ENCODE measurements at regions not wholly inside any gene's neighbourhood (a gene's known extent, or its start where the extent isn't known, plus 50 kb on each side); places are given as distances from the start of the nearest gene placed in this dataset.

DNA sequence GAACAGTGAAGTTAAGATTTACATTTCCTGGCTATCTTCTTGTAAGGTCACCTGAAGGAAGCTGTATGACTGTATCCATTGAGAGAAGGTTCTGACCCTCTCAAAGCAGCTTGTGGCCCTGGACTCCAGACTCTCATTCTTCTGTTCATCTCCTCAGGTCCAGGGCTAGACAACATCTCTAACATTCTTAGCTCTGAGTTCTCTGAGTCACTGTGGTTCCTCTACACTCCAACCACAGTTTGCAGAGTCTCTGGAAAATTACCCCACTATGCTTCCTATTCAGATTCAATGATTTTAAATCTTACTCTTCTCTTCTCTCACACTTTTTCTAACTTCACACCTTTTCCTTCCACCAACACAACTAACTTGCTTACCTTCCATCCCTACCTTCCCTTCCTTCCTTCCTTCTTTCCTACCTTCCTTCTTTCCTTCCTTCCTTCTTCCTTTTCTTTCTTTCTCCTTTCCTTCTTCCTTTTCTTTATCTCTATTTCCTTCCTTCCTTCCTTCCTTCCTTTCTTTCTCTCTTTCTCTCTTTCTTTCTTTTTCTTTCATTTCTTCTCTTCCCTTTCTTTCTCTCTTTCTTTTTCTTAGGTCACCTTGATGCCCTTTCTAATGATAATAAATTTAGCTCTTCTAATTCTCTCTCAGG lies 824.3 kb upstream of the ZEB2 start:
- no peaks in the 10 kb centered on the region for H3K9me3 ChIP-seq (ENCODE audit: control insufficient read depth, low read depth, low read length)
- H2BK20ac ChIP-seq (ENCODE audit: low read depth, low read length, poor library complexity, severe bottlenecking): no peak overlapping the region
- H2AK5ac ChIP-seq (ENCODE audit: insufficient read length, low read length): no peak overlapping the region
- H3K23ac ChIP-seq (ENCODE audit: insufficient read length, low read depth, low read length): no peak overlapping the region
- no peaks in the 10 kb centered on the region for H3K79me1 ChIP-seq (ENCODE audit: insufficient read depth, low read depth, low read length, poor library complexity, severe bottlenecking)
- no peaks in the 10 kb centered on the region for H3K23me2 ChIP-seq (ENCODE audit: insufficient read length, low read depth, low read length, poor library complexity, severe bottlenecking)
- no peak overlapping the region for H2BK5ac ChIP-seq (ENCODE audit: insufficient read length, low read length)
- Mint-ChIP-seq H3K4me1 (no peaks in the 10 kb centered on the region), H3K4me3 (no peak overlapping the region; a peak in 1 of 5 replicates), H3K36me3 (ENCODE audit: insufficient read depth in 1 of 3, low read depth in 3 of 3) (peaks cover 0 to 5% (median 0%) of the 10 kb centered on the region in 3 experiments; a peak in 3 of 7 replicates), H3K27me3 (ENCODE audit: low read depth) (no peaks in the 10 kb centered on the region), H3K9me3 (peaks cover 5% of the 10 kb centered on the region in 2 experiments; a peak in 3 of 5 replicates), H3K27ac (no peak overlapping the region)
- no peak overlapping the region for H3K4ac ChIP-seq (ENCODE audit: low read depth, low read length)
- no peaks in the 10 kb centered on the region; the same call in 1 of the 2 replicates for H3K4me1 ChIP-seq (ENCODE audit: insufficient read depth, low read length)
- H4K91ac ChIP-seq (ENCODE audit: insufficient read length, low read depth, low read length): no peak overlapping the region
- no peak for DNase-seq
- no peak overlapping the region for H3K18ac ChIP-seq (ENCODE audit: insufficient read length, low read depth, low read length)
- H4K20me1 ChIP-seq (ENCODE audit: control insufficient read depth, insufficient read depth, insufficient read length): no peaks in the 10 kb centered on the region
- H3K9ac ChIP-seq (ENCODE audit: extremely low read depth, insufficient read length, low read length): no peak overlapping the region
- no peak overlapping the region for H4K5ac ChIP-seq (ENCODE audit: insufficient read length, low read depth, low read length)
- H3K27me3 ChIP-seq (ENCODE audit: insufficient read depth, low read length): no peaks in the 10 kb centered on the region
- H4K8ac ChIP-seq (replicated peaks; ENCODE audit: insufficient read length, low read depth, low read length): no peak overlapping the region
- no peak overlapping the region for H2BK15ac ChIP-seq (ENCODE audit: low read depth, low read length)
- no peak overlapping the region for H2BK120ac ChIP-seq (ENCODE audit: low read depth, low read length, poor library complexity, severe bottlenecking)
- no peak overlapping the region for H3K27ac ChIP-seq (ENCODE audit: insufficient read length, low read depth, low read length)
- no peak overlapping the region for H3K56ac ChIP-seq (ENCODE audit: insufficient read length, low read depth, low read length)
- H2BK12ac ChIP-seq (ENCODE audit: insufficient read length, low read depth, low read length): no peak overlapping the region
- H2AFZ ChIP-seq (ENCODE audit: low read length): no peak overlapping the region
- TF ChIP-seq, protein P1, sequence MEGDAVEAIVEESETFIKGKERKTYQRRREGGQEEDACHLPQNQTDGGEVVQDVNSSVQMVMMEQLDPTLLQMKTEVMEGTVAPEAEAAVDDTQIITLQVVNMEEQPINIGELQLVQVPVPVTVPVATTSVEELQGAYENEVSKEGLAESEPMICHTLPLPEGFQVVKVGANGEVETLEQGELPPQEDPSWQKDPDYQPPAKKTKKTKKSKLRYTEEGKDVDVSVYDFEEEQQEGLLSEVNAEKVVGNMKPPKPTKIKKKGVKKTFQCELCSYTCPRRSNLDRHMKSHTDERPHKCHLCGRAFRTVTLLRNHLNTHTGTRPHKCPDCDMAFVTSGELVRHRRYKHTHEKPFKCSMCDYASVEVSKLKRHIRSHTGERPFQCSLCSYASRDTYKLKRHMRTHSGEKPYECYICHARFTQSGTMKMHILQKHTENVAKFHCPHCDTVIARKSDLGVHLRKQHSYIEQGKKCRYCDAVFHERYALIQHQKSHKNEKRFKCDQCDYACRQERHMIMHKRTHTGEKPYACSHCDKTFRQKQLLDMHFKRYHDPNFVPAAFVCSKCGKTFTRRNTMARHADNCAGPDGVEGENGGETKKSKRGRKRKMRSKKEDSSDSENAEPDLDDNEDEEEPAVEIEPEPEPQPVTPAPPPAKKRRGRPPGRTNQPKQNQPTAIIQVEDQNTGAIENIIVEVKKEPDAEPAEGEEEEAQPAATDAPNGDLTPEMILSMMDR (conservative IDR thresholded peaks at IDR 0.05): no peak
- H3K14ac ChIP-seq (ENCODE audit: insufficient read depth, low read length): no peak overlapping the region
- H3K79me2 ChIP-seq (ENCODE audit: insufficient read depth, low read length): no peaks in the 10 kb centered on the region
- no peak overlapping the region for H3K4me2 ChIP-seq (ENCODE audit: insufficient read depth, insufficient read length, low read length)
- no peak overlapping the region for H3T11ph ChIP-seq (ENCODE audit: low read length)
